ENCODE measurements at regions not wholly inside any gene's neighbourhood (a gene's known extent, or its start where the extent isn't known, plus 50 kb on each side); places are given as distances from the start of the nearest gene placed in this dataset.

DNA sequence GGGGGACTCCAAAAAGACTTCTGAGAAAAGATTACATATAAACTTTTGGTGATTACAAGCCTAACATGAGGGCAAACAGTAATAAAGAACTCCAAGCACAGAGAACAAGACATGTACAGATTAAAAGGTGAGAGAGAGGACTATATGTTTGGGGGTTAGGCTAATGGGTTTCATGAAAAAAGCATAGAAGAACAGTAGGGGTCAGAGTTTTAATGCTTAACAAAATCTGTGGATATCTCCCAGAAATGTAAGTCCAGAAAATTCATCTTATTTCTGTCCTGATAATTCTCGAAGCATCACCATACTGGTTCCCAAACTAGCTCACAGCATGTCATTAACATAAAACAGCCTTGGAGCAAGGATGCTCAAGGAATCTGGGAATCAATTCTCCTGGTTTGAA lies 137.2 kb downstream of the ARRDC3 start:
- TF ChIP-seq POLR2A (IDR thresholded peaks at IDR 0.05) (no peak), POLR2AphosphoS5 (IDR thresholded peaks at IDR 0.05) (no peak), CTCF (IDR thresholded peaks at IDR 0.05 in 8 of 11, conservative IDR thresholded peaks at IDR 0.05 in 3 of 11) (no peak)
- H3K9me3 ChIP-seq: peaks cover 0 to 31% (median 21%) of the 10 kb centered on the region in 8 donors
- intact Hi-C loops (cut with DNase I; ENCODE audit: low total_unique reads): no loop called here
- H3K4me3 ChIP-seq: no peak overlapping the region
- no peaks in the 10 kb centered on the region for H3K4me1 ChIP-seq
- WGBS, 5 donors: 73 to 91% (median 88%) methylated on average over 1 of the region's 1 CpG
- H3K36me3 ChIP-seq: no peaks in the 10 kb centered on the region
- H3K27ac ChIP-seq: no peak overlapping the region
- no peak for DNase-seq
- no peaks in the 10 kb centered on the region for H3K27me3 ChIP-seq (replicated peaks in 1 of 7)

DNA sequence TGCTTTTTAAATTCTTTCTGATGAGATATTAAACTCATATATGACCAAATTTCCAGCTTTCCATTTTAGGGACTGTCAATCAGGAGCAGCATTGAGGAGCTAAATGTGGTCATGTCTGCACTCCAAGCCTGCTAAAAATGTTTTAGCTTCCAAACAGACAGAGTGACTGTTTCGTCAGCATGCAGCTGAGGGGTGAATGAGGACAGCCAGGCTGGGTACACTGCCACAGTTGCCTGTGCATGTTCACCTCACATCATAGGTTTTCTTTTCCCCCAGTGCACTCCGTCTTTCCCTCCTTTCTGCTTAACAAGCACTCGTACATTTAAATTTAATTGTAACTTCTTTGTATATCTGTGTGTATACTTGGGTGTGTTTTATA lies 138.1 kb downstream of the ARRDC3 start:
- no peak for TF ChIP-seq POLR2A (IDR thresholded peaks at IDR 0.05)
- no peak for TF ChIP-seq CTCF (IDR thresholded peaks at IDR 0.05 in 8 of 11, conservative IDR thresholded peaks at IDR 0.05 in 3 of 11)
- TF ChIP-seq POLR2AphosphoS5 (IDR thresholded peaks at IDR 0.05): no peak
- DNase-seq: no peak
- Histone ChIP-seq H3K4me1 (no peaks in the 10 kb centered on the region), H3K4me3 (no peak overlapping the region), H3K27me3 (replicated peaks in 1 of 7) (no peaks in the 10 kb centered on the region), H3K27ac (no peak overlapping the region), H3K36me3 (no peaks in the 10 kb centered on the region), H3K9me3 (peaks cover 0 to 23% (median 15%) of the 10 kb centered on the region in 8 donors)
- intact Hi-C loops (cut with DNase I; ENCODE audit: low total_unique reads): no loop called here
- WGBS, 5 donors: 50 to 64% (median 54%) methylated on average over 3 of the region's 3 CpGs

DNA sequence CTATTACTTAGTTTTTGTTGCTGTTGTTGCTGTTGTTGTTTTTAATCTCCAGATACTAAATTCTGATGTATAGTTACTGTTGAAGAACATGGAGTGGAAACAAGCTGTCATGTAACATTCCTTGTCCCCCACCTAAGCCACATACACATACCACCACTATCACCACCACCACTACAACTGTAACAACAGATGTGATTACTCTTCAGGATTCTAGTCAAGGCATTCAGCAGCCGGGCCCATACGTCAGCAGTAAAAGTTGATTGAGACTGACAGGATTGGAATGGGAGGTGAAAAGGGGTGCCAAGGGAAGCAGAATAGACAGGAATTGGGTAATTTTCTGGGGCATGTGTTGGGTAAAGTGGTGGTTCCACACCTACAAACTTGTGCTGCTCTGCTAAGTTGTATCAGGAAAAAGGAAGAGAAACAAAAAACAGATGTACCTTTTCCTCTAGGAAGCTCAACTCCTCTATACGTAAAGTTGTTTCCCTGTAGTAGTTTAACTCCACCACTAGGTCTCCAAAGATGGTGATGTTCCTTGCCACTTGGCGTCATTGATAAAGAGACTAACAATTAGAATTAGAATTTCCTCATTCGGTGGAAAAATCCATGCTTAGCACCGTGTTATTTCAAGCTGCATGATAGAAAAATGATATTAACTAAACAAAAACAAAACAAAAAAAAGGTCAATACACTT lies 138.6 kb downstream of the ARRDC3 start:
- intact Hi-C loops (cut with DNase I; ENCODE audit: low total_unique reads): no loop called here
- Histone ChIP-seq H3K36me3 (no peaks in the 10 kb centered on the region), H3K27ac (no peak overlapping the region), H3K4me3 (no peak overlapping the region), H3K27me3 (replicated peaks in 1 of 7) (no peaks in the 10 kb centered on the region), H3K4me1 (no peaks in the 10 kb centered on the region), H3K9me3 (peaks cover 0 to 20% (median 15%) of the 10 kb centered on the region in 8 donors)
- no peak for DNase-seq
- TF ChIP-seq POLR2A (IDR thresholded peaks at IDR 0.05): no peak
- TF ChIP-seq POLR2AphosphoS5 (IDR thresholded peaks at IDR 0.05): no peak
- TF ChIP-seq CTCF (IDR thresholded peaks at IDR 0.05 in 8 of 11, conservative IDR thresholded peaks at IDR 0.05 in 3 of 11): no peak
- WGBS, 5 donors: 84 to 91% (median 85%) methylated on average over 6 of the region's 6 CpGs

- Histone ChIP-seq H3K36me3 (no peaks in the 10 kb centered on the region), H3K4me1 (no peaks in the 10 kb centered on the region), H3K4me3 (no peak overlapping the region), H3K9me3 (peaks cover 0 to 20% (median 15%) of the 10 kb centered on the region in 8 donors), H3K27me3 (replicated peaks in 1 of 7) (no peaks in the 10 kb centered on the region), H3K27ac (no peak overlapping the region)
- TF ChIP-seq POLR2AphosphoS5 (IDR thresholded peaks at IDR 0.05): no peak
- no peak for TF ChIP-seq CTCF (IDR thresholded peaks at IDR 0.05 in 8 of 11, conservative IDR thresholded peaks at IDR 0.05 in 3 of 11)
- no peak for TF ChIP-seq POLR2A (IDR thresholded peaks at IDR 0.05)
- 89 to 100% (median 93%) methylated on average over 1 of the region's 1 CpG for WGBS, 5 donors
- intact Hi-C loops (cut with DNase I; ENCODE audit: low total_unique reads): no loop called here
- DNase-seq: no peak
These were observed 139.3 kb downstream of the ARRDC3 start for GRCh38 chr5:91243852-91244251.

All from spleen (tissue), 11 donors.